Activated T-helper 17 cell treated with anti-CD3 and anti-CD28 coated beads, Interleukin-2, amount 50 U/mL, for 72 hours (primary cell): ENCODE measurements at regions not wholly inside any gene's neighbourhood (a gene's known extent, or its start where the extent isn't known, plus 50 kb on each side); places are given as distances from the start of the nearest gene placed in this dataset.
A peak's percentile ranks its signal among the peaks of the same experiment; 100 is the strongest.

Experiments used
- ATAC-seq: fragments of 150-1000 bp; cut with Tn5 transposase; replicated peaks from 2 replicates; pipeline ENCODE4 v1.10.0; 2021; ENCODE audit warnings: mild to moderate bottlenecking, moderate library complexity
- H3K27ac Mint-ChIP-seq: one replicate; pipeline ENCODE4 v1.8.0; 2022; ENCODE audit warnings: mixed read lengths
- H3K27me3 Mint-ChIP-seq: one replicate; pipeline ENCODE4 v1.8.0; 2022; ENCODE audit warnings: mixed read lengths
- H3K36me3 Mint-ChIP-seq: one replicate; pipeline ENCODE4 v1.8.0; 2022; ENCODE audit warnings: low read depth, mild to moderate bottlenecking, mixed read lengths
- H3K4me1 Mint-ChIP-seq: one replicate; pipeline ENCODE4 v1.8.0; 2022; ENCODE audit warnings: mixed read lengths
- H3K4me3 Mint-ChIP-seq: one replicate; pipeline ENCODE4 v1.8.0; 2022; ENCODE audit warnings: mild to moderate bottlenecking, mixed read lengths
- H3K9me3 Mint-ChIP-seq: one replicate; pipeline ENCODE4 v1.8.0; 2022; ENCODE audit warnings: mixed read lengths

GRCh38 chrX:84611843-84612636 is 109.8 kb upstream of the HDX start:
- ATAC-seq: no peak
- Mint-ChIP-seq H3K9me3 (peaks cover 4% of the 10 kb centered on the region), H3K4me1 (no peaks in the 10 kb centered on the region), H3K4me3 (no peak overlapping the region), H3K27me3 (no peaks in the 10 kb centered on the region), H3K27ac (no peak overlapping the region), H3K36me3 (no peaks in the 10 kb centered on the region)

- H3K36me3 Mint-ChIP-seq: no peaks in the 10 kb centered on the region
- no peaks in the 10 kb centered on the region for H3K4me1 Mint-ChIP-seq
- no peak overlapping the region for H3K27ac Mint-ChIP-seq
- H3K27me3 Mint-ChIP-seq: no peaks in the 10 kb centered on the region
- ATAC-seq: no peak
- H3K4me3 Mint-ChIP-seq: no peak overlapping the region
- H3K9me3 Mint-ChIP-seq: no peaks in the 10 kb centered on the region
These were observed 132.0 kb upstream of the HDX start for GRCh38 chrX:84634201-84634782.

GRCh38 chrX:84666086-84666485 is 163.8 kb upstream of the HDX start:
- no peak for ATAC-seq
- Mint-ChIP-seq H3K4me3 (no peak overlapping the region), H3K27me3 (no peaks in the 10 kb centered on the region), H3K36me3 (no peaks in the 10 kb centered on the region), H3K27ac (no peak overlapping the region), H3K9me3 (no peaks in the 10 kb centered on the region), H3K4me1 (no peaks in the 10 kb centered on the region)

GRCh38 chrX:84690228-84690627 is 188.0 kb upstream of the HDX start:
- no peaks in the 10 kb centered on the region for H3K36me3 Mint-ChIP-seq
- no peaks in the 10 kb centered on the region for H3K9me3 Mint-ChIP-seq
- no peaks in the 10 kb centered on the region for H3K27me3 Mint-ChIP-seq
- ATAC-seq: no peak
- H3K4me1 Mint-ChIP-seq: no peaks in the 10 kb centered on the region
- H3K4me3 Mint-ChIP-seq: no peak overlapping the region
- no peak overlapping the region for H3K27ac Mint-ChIP-seq

- H3K9me3 Mint-ChIP-seq: no peaks in the 10 kb centered on the region
- no peaks in the 10 kb centered on the region for H3K27me3 Mint-ChIP-seq
- no peak overlapping the region for H3K27ac Mint-ChIP-seq
- ATAC-seq: no peak
- H3K4me3 Mint-ChIP-seq: no peak overlapping the region
- H3K4me1 Mint-ChIP-seq: no peaks in the 10 kb centered on the region
- H3K36me3 Mint-ChIP-seq: no peaks in the 10 kb centered on the region
These were observed 207.7 kb upstream of the HDX start for GRCh38 chrX:84709987-84710386.

GRCh38 chrX:84710611-84711010 is 208.4 kb upstream of the HDX start:
- no peak overlapping the region for H3K4me3 Mint-ChIP-seq
- no peak overlapping the region for H3K27ac Mint-ChIP-seq
- no peaks in the 10 kb centered on the region for H3K4me1 Mint-ChIP-seq
- no peak for ATAC-seq
- no peaks in the 10 kb centered on the region for H3K27me3 Mint-ChIP-seq
- no peaks in the 10 kb centered on the region for H3K36me3 Mint-ChIP-seq
- no peaks in the 10 kb centered on the region for H3K9me3 Mint-ChIP-seq

- H3K4me3 Mint-ChIP-seq: no peak overlapping the region
- no peaks in the 10 kb centered on the region for H3K36me3 Mint-ChIP-seq
- H3K9me3 Mint-ChIP-seq: no peaks in the 10 kb centered on the region
- H3K4me1 Mint-ChIP-seq: no peaks in the 10 kb centered on the region
- H3K27me3 Mint-ChIP-seq: no peaks in the 10 kb centered on the region
- H3K27ac Mint-ChIP-seq: no peak overlapping the region
- no peak for ATAC-seq
These were observed 210.4 kb upstream of the HDX start for GRCh38 chrX:84712621-84713020.

GRCh38 chrX:84715315-84715714 is 213.1 kb upstream of the HDX start:
- ATAC-seq: no peak
- Mint-ChIP-seq H3K4me1 (no peaks in the 10 kb centered on the region), H3K27ac (no peak overlapping the region), H3K27me3 (no peaks in the 10 kb centered on the region), H3K36me3 (no peaks in the 10 kb centered on the region), H3K4me3 (no peak overlapping the region), H3K9me3 (no peaks in the 10 kb centered on the region)

GRCh38 chrX:84717343-84717742 is 215.1 kb upstream of the HDX start:
- Mint-ChIP-seq H3K4me1 (no peaks in the 10 kb centered on the region), H3K9me3 (no peaks in the 10 kb centered on the region), H3K27me3 (no peaks in the 10 kb centered on the region), H3K4me3 (no peak overlapping the region), H3K27ac (no peak overlapping the region), H3K36me3 (no peaks in the 10 kb centered on the region)
- no peak for ATAC-seq

GRCh38 chrX:84721416-84721815 is 219.2 kb upstream of the HDX start:
- ATAC-seq: no peak

GRCh38 chrX:84724576-84724975 is 222.3 kb upstream of the HDX start:
- H3K4me1 Mint-ChIP-seq: no peaks in the 10 kb centered on the region
- H3K27ac Mint-ChIP-seq: no peak overlapping the region
- no peaks in the 10 kb centered on the region for H3K36me3 Mint-ChIP-seq
- no peaks in the 10 kb centered on the region for H3K9me3 Mint-ChIP-seq
- no peak overlapping the region for H3K4me3 Mint-ChIP-seq
- ATAC-seq: no peak
- H3K27me3 Mint-ChIP-seq: peaks cover 3% of the 10 kb centered on the region

More at GRCh38 chrX:84721416-84721815, 219.2 kb upstream of the HDX start:
- no peak overlapping the region for H3K27ac Mint-ChIP-seq
- no peaks in the 10 kb centered on the region for H3K36me3 Mint-ChIP-seq
- no peaks in the 10 kb centered on the region for H3K4me1 Mint-ChIP-seq
- no peaks in the 10 kb centered on the region for H3K9me3 Mint-ChIP-seq
- no peak overlapping the region for H3K4me3 Mint-ChIP-seq
- H3K27me3 Mint-ChIP-seq: no peaks in the 10 kb centered on the region

- ATAC-seq: no peak
- Mint-ChIP-seq H3K9me3 (no peaks in the 10 kb centered on the region), H3K27ac (no peak overlapping the region), H3K27me3 (peaks cover 4% of the 10 kb centered on the region), H3K4me3 (no peak overlapping the region), H3K36me3 (no peaks in the 10 kb centered on the region), H3K4me1 (no peaks in the 10 kb centered on the region)
These were observed 227.2 kb upstream of the HDX start for GRCh38 chrX:84729408-84729807.

GRCh38 chrX:84729809-84730208 is 227.6 kb upstream of the HDX start:
- Mint-ChIP-seq H3K4me3 (no peak overlapping the region), H3K27me3 (peaks cover 4% of the 10 kb centered on the region), H3K36me3 (no peaks in the 10 kb centered on the region), H3K4me1 (no peaks in the 10 kb centered on the region), H3K27ac (no peak overlapping the region), H3K9me3 (no peaks in the 10 kb centered on the region)
- peak; percentile 62 for ATAC-seq

- ATAC-seq: no peak
- no peaks in the 10 kb centered on the region for H3K9me3 Mint-ChIP-seq
- no peaks in the 10 kb centered on the region for H3K36me3 Mint-ChIP-seq
- H3K4me3 Mint-ChIP-seq: no peak overlapping the region
- no peak overlapping the region for H3K27ac Mint-ChIP-seq
- H3K4me1 Mint-ChIP-seq: no peaks in the 10 kb centered on the region
- no peaks in the 10 kb centered on the region for H3K27me3 Mint-ChIP-seq
These were observed 232.8 kb upstream of the HDX start for GRCh38 chrX:84735025-84735424.

- Mint-ChIP-seq H3K4me1 (no peaks in the 10 kb centered on the region), H3K9me3 (no peaks in the 10 kb centered on the region), H3K27ac (no peak overlapping the region), H3K36me3 (no peaks in the 10 kb centered on the region), H3K4me3 (no peak overlapping the region), H3K27me3 (no peaks in the 10 kb centered on the region)
- ATAC-seq: no peak
These were observed 235.2 kb upstream of the HDX start for GRCh38 chrX:84737471-84737871.
